ENCODE measurements at regions not wholly inside any gene's neighbourhood (a gene's known extent, or its start where the extent isn't known, plus 50 kb on each side); places are given as distances from the start of the nearest gene placed in this dataset.

DNA sequence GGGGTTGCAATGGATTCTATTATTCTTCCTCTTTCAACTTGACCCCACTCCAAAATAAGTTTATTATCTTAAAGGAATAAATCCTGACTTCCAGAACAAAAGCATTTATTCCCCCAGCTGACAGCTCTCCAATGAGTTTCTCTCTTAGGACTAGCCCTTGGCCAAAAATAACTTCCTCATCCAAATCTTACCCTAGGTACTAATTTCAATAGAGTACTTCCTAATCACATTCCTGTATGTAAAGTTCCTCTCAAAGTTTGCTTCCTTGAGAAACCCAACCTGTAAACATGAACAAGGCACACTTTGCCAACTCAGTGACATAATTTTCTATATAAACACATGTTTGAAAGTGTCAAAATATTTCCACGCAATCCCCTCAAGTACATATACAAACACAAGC is 671.2 kb upstream of the GALNTL6 start:
- H3K4me1 Mint-ChIP-seq, result peaks cover 2% of the 10 kb centered on the region; the same call in 1 of the 2 replicates
- no peaks in the 10 kb centered on the region for H3K36me3 Mint-ChIP-seq
- POLR2A ChIA-PET, result no interaction called here
- H3K9me3 Mint-ChIP-seq, result peaks cover 9% of the 10 kb centered on the region; the same call in 1 of the 2 replicates
- no peak overlapping the region for H3K4me3 Mint-ChIP-seq
- H3K27ac Mint-ChIP-seq, result no peak overlapping the region
- DNase-seq (ENCODE audit: low spot score), result no peak
- no peak for ATAC-seq
- CTCF ChIA-PET, result no interaction called here
- TF ChIP-seq ZNF416 (CRISPR knock-in tag; IDR thresholded peaks at IDR 0.05), result no peak
- TF ChIP-seq CBFB (CRISPR knock-in tag; IDR thresholded peaks at IDR 0.05; ENCODE audit: low read depth), result no peak
- TF ChIP-seq ELF4 (CRISPR knock-in tag; IDR thresholded peaks at IDR 0.05; ENCODE audit: low read depth), result no peak
- TF ChIP-seq GTF2I (CRISPR knock-in tag; conservative IDR thresholded peaks at IDR 0.05), result no peak
- TF ChIP-seq TEAD1 (CRISPR knock-in tag; IDR thresholded peaks at IDR 0.05), result no peak
- TF ChIP-seq ZNF423 (CRISPR knock-in tag; IDR thresholded peaks at IDR 0.05), result no peak
- no peaks in the 10 kb centered on the region for H3K27me3 Mint-ChIP-seq (ENCODE audit: low read depth)

DNA sequence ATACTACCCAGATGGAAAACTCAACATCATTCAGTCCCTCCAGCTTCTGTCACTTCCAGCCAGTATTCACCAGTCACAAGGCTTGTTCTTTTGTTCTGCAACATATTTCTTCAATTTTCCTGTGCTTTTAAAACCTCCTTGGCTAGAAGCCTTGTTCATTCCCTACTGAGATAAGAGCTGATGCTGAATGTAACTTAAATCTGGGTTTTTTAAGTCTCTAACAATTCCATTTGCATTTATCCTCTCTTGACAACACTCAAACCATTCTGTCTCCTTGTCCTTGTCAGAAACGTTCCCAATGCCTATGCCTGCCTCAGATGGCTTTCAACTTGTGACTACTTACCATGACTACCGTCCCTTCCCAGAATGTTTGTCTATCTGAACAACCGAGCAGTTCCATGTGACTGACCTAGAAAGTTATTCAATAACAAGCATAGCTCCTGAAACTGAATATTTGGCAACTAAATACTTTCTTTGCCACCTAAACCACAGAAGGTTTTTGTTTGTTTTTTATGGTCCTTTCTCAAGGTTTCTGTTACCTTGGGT is 682.9 kb upstream of the GALNTL6 start:
- Mint-ChIP-seq H3K36me3 (no peaks in the 10 kb centered on the region), H3K27me3 (ENCODE audit: low read depth) (no peaks in the 10 kb centered on the region), H3K9me3 (no peaks in the 10 kb centered on the region), H3K4me1 (peaks cover 6% of the 10 kb centered on the region), H3K27ac (peak overlapping the region; percentile 55; the same call in 1 of the 2 replicates), H3K4me3 (no peak overlapping the region)
- no peak for TF ChIP-seq TEAD1 (CRISPR knock-in tag; IDR thresholded peaks at IDR 0.05)
- TF ChIP-seq, protein P1, sequence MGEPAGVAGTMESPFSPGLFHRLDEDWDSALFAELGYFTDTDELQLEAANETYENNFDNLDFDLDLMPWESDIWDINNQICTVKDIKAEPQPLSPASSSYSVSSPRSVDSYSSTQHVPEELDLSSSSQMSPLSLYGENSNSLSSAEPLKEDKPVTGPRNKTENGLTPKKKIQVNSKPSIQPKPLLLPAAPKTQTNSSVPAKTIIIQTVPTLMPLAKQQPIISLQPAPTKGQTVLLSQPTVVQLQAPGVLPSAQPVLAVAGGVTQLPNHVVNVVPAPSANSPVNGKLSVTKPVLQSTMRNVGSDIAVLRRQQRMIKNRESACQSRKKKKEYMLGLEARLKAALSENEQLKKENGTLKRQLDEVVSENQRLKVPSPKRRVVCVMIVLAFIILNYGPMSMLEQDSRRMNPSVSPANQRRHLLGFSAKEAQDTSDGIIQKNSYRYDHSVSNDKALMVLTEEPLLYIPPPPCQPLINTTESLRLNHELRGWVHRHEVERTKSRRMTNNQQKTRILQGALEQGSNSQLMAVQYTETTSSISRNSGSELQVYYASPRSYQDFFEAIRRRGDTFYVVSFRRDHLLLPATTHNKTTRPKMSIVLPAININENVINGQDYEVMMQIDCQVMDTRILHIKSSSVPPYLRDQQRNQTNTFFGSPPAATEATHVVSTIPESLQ (CRISPR knock-in tag; IDR thresholded peaks at IDR 0.05), result no peak
- TF ChIP-seq EMX1 (CRISPR knock-in tag; IDR thresholded peaks at IDR 0.05), result no peak
- no peak for TF ChIP-seq ZNF423 (CRISPR knock-in tag; IDR thresholded peaks at IDR 0.05)
- TF ChIP-seq GTF2I (CRISPR knock-in tag; conservative IDR thresholded peaks at IDR 0.05), result no peak
- TF ChIP-seq, protein P2, sequence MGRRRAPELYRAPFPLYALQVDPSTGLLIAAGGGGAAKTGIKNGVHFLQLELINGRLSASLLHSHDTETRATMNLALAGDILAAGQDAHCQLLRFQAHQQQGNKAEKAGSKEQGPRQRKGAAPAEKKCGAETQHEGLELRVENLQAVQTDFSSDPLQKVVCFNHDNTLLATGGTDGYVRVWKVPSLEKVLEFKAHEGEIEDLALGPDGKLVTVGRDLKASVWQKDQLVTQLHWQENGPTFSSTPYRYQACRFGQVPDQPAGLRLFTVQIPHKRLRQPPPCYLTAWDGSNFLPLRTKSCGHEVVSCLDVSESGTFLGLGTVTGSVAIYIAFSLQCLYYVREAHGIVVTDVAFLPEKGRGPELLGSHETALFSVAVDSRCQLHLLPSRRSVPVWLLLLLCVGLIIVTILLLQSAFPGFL (CRISPR knock-in tag; IDR thresholded peaks at IDR 0.05; ENCODE audit: borderline replicate concordance), result no peak
- TF ChIP-seq, protein P3, sequence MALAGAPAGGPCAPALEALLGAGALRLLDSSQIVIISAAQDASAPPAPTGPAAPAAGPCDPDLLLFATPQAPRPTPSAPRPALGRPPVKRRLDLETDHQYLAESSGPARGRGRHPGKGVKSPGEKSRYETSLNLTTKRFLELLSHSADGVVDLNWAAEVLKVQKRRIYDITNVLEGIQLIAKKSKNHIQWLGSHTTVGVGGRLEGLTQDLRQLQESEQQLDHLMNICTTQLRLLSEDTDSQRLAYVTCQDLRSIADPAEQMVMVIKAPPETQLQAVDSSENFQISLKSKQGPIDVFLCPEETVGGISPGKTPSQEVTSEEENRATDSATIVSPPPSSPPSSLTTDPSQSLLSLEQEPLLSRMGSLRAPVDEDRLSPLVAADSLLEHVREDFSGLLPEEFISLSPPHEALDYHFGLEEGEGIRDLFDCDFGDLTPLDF (CRISPR knock-in tag; IDR thresholded peaks at IDR 0.05), result no peak
- TF ChIP-seq, protein P4, sequence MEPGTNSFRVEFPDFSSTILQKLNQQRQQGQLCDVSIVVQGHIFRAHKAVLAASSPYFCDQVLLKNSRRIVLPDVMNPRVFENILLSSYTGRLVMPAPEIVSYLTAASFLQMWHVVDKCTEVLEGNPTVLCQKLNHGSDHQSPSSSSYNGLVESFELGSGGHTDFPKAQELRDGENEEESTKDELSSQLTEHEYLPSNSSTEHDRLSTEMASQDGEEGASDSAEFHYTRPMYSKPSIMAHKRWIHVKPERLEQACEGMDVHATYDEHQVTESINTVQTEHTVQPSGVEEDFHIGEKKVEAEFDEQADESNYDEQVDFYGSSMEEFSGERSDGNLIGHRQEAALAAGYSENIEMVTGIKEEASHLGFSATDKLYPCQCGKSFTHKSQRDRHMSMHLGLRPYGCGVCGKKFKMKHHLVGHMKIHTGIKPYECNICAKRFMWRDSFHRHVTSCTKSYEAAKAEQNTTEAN (CRISPR knock-in tag; IDR thresholded peaks at IDR 0.05), result no peak
- TF ChIP-seq SP1 (CRISPR knock-in tag; conservative IDR thresholded peaks at IDR 0.05), result no peak
- TF ChIP-seq ETV6 (CRISPR knock-in tag; IDR thresholded peaks at IDR 0.05), result no peak
- TF ChIP-seq ESRRA (CRISPR knock-in tag; IDR thresholded peaks at IDR 0.05; ENCODE audit: borderline replicate concordance), result no peak
- TF ChIP-seq RELA (CRISPR knock-in tag; IDR thresholded peaks at IDR 0.05; ENCODE audit: borderline replicate concordance), result no peak
- ATAC-seq, result peak; percentile 26; the same call in 1 of the 2 replicates
- DNase-seq (ENCODE audit: low spot score), result no peak
- POLR2A ChIA-PET, result no interaction called here
- CTCF ChIA-PET, result no interaction called here

DNA sequence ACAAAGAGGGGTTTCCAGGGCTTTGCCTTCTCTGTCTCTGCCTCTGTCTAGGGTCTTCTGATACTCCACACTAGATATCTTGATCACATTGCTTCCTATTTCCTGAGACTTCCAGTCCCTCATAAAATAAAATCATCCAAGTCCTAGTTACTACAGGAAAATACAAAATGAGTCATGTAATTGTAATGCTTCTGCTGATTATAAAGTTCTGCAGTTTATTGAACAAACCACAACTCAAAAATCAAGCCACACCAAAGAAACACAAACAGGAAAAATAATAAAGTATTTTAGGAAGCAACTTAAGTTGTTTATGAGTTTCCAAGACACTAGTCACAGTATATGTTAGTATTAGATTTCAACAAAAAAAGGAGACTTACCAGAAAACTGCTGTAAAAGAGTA is 695.1 kb upstream of the GALNTL6 start:
- TF ChIP-seq ZNF219 (CRISPR knock-in tag; IDR thresholded peaks at IDR 0.05; ENCODE audit: borderline replicate concordance) (no peak), ZNF121 (CRISPR knock-in tag; IDR thresholded peaks at IDR 0.05) (no peak), GTF2I (CRISPR knock-in tag; conservative IDR thresholded peaks at IDR 0.05) (no peak), SP1 (CRISPR knock-in tag; conservative IDR thresholded peaks at IDR 0.05) (no peak), TEAD4 (CRISPR knock-in tag; IDR thresholded peaks at IDR 0.05) (no peak), ZNF263 (CRISPR knock-in tag; IDR thresholded peaks at IDR 0.05; ENCODE audit: low read depth) (no peak), KAT7 (CRISPR knock-in tag; IDR thresholded peaks at IDR 0.05; ENCODE audit: borderline replicate concordance) (no peak)
- TF ChIP-seq, protein P4 (CRISPR knock-in tag; IDR thresholded peaks at IDR 0.05), result no peak
- TF ChIP-seq, protein P5, sequence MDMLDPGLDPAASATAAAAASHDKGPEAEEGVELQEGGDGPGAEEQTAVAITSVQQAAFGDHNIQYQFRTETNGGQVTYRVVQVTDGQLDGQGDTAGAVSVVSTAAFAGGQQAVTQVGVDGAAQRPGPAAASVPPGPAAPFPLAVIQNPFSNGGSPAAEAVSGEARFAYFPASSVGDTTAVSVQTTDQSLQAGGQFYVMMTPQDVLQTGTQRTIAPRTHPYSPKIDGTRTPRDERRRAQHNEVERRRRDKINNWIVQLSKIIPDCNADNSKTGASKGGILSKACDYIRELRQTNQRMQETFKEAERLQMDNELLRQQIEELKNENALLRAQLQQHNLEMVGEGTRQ (CRISPR knock-in tag; IDR thresholded peaks at IDR 0.05), result no peak
- Mint-ChIP-seq H3K36me3 (no peaks in the 10 kb centered on the region), H3K9me3 (peaks cover 4% of the 10 kb centered on the region; the same call in 1 of the 2 replicates), H3K27ac (no peak overlapping the region), H3K4me1 (no peaks in the 10 kb centered on the region), H3K4me3 (no peak overlapping the region), H3K27me3 (ENCODE audit: low read depth) (no peaks in the 10 kb centered on the region)
- DNase-seq (ENCODE audit: low spot score) (no peak), ATAC-seq (no peak)
- POLR2A ChIA-PET, result no interaction called here
- CTCF ChIA-PET, result no interaction called here
